RWPE1 (cell line): ENCODE measurements at regions not wholly inside any gene's neighbourhood (a gene's known extent, or its start where the extent isn't known, plus 50 kb on each side); places are given as distances from the start of the nearest gene placed in this dataset.

Source experiments
- CTCF ChIA-PET: fragments of 350-600 bp; sonication (Branson Sonifier 250); formaldehyde crosslinking; extraction: SDS; loops from one replicate; lab custom pipeline; 2021; lab: Yijun Ruan, JAX
- POLR2A ChIA-PET: fragments of 400-600 bp; formaldehyde crosslinking; extraction: SDS; loops from one replicate; lab custom pipeline; 2020; ENCODE audit warnings: antibody characterized with exemption; ENCODE audit not compliant: low non-redundant PET; lab: Yijun Ruan, JAX
- DNase-seq: peaks from one replicate; pipeline ENCODE4 v3.0.0; 2012; ENCODE audit warnings: low spot score
- H3K27ac ChIP-seq: fragments of 450-650 bp; 2 replicates; pipeline ENCODE4 v1.5.1; 2017
- TF ChIP-seq, protein P1 (sequence below): fragments of 450-650 bp; conservative IDR thresholded peaks from 2 replicates; pipeline ENCODE4 v1.5.1; 2017; ENCODE audit warnings: low read depth, mild to moderate bottlenecking

DNA sequence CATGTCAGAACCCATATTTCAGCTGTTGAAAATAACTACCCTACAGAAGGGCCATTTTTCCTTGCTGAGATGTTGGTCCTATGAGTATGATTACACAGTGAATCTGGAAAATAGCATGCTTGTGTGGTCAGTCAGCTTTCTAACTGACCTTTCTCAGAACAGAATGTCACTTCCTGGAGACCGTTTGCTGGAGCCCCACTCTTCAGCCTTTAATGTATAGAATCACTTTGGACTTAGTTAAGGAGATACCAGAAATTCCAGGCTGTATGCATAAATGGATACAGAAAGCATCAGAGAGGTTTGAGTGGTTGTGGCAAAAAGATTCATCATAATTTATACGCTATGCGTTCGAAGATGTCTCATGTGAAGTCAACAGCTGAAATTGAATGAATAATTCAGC is 488.1 kb downstream of the EBF1 start:
- H3K27ac ChIP-seq = no peak overlapping the region
- POLR2A ChIA-PET = no interaction called here
- CTCF ChIA-PET = no interaction called here
- TF ChIP-seq, protein P1, sequence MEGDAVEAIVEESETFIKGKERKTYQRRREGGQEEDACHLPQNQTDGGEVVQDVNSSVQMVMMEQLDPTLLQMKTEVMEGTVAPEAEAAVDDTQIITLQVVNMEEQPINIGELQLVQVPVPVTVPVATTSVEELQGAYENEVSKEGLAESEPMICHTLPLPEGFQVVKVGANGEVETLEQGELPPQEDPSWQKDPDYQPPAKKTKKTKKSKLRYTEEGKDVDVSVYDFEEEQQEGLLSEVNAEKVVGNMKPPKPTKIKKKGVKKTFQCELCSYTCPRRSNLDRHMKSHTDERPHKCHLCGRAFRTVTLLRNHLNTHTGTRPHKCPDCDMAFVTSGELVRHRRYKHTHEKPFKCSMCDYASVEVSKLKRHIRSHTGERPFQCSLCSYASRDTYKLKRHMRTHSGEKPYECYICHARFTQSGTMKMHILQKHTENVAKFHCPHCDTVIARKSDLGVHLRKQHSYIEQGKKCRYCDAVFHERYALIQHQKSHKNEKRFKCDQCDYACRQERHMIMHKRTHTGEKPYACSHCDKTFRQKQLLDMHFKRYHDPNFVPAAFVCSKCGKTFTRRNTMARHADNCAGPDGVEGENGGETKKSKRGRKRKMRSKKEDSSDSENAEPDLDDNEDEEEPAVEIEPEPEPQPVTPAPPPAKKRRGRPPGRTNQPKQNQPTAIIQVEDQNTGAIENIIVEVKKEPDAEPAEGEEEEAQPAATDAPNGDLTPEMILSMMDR = no peak
- no peak for DNase-seq

DNA sequence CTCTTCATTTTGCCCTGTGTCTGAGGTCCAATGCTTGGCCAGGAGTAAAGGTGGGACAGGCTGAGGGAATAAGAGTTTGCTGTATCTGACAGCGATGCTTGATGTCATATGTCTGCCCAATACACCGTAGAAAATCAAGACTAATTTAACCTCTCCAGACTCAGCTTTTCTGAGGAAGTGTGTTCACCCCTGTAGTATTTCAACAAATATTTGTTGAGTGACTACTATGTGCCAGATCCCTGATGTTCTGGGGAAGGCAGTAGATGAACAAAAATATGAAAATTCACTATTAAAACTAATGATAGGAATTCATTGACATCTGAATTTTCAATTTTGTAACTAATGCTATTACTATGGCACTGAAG is 489.7 kb downstream of the EBF1 start:
- TF ChIP-seq, protein P1 = no peak
- no peak overlapping the region for H3K27ac ChIP-seq
- POLR2A ChIA-PET = no interaction called here
- no peak for DNase-seq
- CTCF ChIA-PET = interaction anchor here (0.6 kb wide), 1 partner anchor 1024 kb away, joined by 5 read pairs; no protein-coding TSS in a partner anchor

DNA sequence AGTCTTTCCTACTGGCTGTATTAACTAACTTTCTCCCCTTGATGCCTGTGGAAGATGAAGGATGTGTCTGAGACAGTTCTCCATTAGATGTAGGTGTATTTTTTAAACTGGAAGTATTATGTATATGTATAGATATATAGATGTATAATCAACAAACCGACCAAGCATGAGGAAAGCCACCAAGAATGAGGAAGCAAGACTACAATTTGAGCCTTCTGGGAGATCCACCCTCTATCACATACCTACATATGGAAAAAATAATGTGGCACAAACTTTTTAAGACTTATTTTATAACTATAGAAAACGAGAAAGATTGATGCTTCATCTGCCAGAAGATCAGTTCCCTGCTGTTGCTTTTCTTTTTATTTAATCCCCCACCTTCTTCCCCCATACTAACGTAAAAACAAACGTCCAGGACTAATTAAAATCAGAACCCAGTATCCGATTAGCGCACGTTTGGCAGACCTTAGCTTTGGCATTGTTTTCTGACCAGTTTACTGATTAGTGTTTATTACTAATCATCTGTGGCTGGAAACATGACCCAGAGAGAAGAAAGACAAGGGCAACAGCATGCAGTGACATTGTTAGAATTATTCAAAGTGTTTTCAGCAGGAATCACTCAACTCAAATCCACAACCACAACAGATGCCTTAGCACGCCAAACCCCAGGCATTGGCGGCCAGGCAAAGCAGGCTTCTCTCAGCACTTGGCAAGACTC is 490.2 kb downstream of the EBF1 start:
- POLR2A ChIA-PET = no interaction called here
- H3K27ac ChIP-seq = no peak overlapping the region
- CTCF ChIA-PET = interaction anchor here (0.6 to 0.7 kb wide), 2 partner anchors 79 to 1023 kb away, joined by 3 to 5 read pairs; no protein-coding TSS in a partner anchor
- TF ChIP-seq, protein P1 = no peak
- DNase-seq = no peak

DNA sequence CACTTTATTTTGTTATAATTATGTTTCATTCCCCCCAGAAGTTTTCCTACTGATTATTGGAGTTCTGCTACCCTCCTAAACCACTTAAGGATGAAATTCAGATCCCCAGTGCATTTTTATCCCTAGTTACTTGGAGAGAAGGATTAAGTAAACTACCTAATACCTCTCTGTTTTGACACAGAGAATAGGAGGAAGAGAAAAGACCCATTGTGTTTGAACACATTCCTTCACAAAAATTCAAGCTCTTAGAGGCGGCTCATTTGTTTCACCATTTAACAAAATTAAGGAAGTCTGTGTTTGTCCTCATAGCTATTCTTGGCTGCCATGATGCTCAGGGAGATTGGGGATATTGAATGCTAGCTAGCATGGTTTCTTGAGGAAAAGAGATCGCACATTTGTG is 492.6 kb downstream of the EBF1 start:
- POLR2A ChIA-PET = no interaction called here
- no peak for DNase-seq
- H3K27ac ChIP-seq = no peak overlapping the region
- TF ChIP-seq, protein P1 = no peak
- CTCF ChIA-PET = interaction anchor here (0.7 kb wide), 1 partner anchor 531 kb away, joined by 3 read pairs; no protein-coding TSS in a partner anchor

DNA sequence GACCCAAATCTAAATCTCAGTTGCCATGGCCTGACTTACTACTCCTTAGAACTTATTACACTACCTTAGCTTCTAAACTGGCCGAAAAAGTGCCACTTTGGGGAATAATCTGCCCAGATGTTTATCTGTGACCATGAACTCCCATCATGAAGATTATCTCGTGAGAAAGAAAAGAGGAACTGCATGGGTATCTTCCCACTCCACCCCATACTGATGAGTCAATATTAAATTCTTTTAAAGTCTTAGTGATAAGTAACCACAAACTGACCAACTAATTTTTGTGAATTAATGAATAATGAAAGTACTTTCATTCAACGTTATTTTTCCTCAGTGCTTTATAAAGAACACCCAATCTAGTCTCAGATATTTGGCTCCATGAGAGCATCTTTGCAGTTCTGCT is 493.5 kb downstream of the EBF1 start:
- no peak for DNase-seq
- TF ChIP-seq, protein P1 = no peak
- POLR2A ChIA-PET = no interaction called here
- no peak overlapping the region for H3K27ac ChIP-seq
- CTCF ChIA-PET = interaction anchor here (0.7 kb wide), 1 partner anchor 530 kb away, joined by 3 read pairs; no protein-coding TSS in a partner anchor

DNA sequence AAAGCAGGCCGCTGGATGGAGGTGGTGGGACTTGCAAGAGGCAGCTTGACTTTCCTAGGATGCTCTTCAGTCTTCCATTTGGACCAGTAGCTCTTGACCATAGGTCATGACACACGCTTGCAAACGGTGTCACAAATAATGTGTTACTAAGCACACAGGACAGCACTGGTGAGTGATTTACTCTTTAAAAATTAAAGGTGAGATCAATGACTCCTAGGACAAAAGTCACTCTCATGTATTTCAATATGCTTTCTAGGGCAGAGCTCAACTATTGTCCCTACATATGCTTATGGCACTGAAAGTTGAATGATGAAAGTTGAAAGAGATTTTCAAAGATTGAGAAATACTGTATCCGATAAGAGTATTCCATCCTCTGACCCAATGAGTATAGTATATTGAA is 496.7 kb downstream of the EBF1 start:
- ChIA-PET CTCF (no interaction called here), POLR2A (no interaction called here)
- DNase-seq = no peak
- H3K27ac ChIP-seq = no peak overlapping the region
- TF ChIP-seq, protein P1 = no peak
